ENCODE measurements at regions not wholly inside any gene's neighbourhood (a gene's known extent, or its start where the extent isn't known, plus 50 kb on each side); places are given as distances from the start of the nearest gene placed in this dataset.

- no peaks in the 10 kb centered on the region for H3K9me3 ChIP-seq
- no peaks in the 10 kb centered on the region for H3K36me3 ChIP-seq
- no peak for DNase-seq
- H3K4me3 ChIP-seq, result no peak overlapping the region
- 46 to 56% methylated on average over 4 of the region's 4 CpGs for WGBS, 2 donors
- no peak for TF ChIP-seq CTCF (IDR thresholded peaks at IDR 0.05)
- no peak for TF ChIP-seq POLR2A (IDR thresholded peaks at IDR 0.05)
- H3K27ac ChIP-seq, result no peak overlapping the region
- peaks cover 0 to 6% (median 0%) of the 10 kb centered on the region in 4 donors for H3K27me3 ChIP-seq
- no peaks in the 10 kb centered on the region for H3K4me1 ChIP-seq
- intact Hi-C loops (cut with DNase I), result no loop called here
Observed at GRCh38 chr13:91196958-91197357, 150.5 kb upstream of the MIR17HG start.

GRCh38 chr13:91199866-91200265, 147.6 kb upstream of the MIR17HG start:
- WGBS, 2 donors, result 76 to 83% methylated on average over 1 of the region's 1 CpG

GRCh38 chr13:91200486-91200885, 147.0 kb upstream of the MIR17HG start:
- intact Hi-C loops (cut with DNase I), result no loop called here
- WGBS, 2 donors, result 89 to 92% methylated on average over 3 of the region's 3 CpGs

More at GRCh38 chr13:91199866-91200265, 147.6 kb upstream of the MIR17HG start:
- Histone ChIP-seq H3K9me3 (no peaks in the 10 kb centered on the region), H3K27me3 (peaks cover 0 to 6% (median 0%) of the 10 kb centered on the region in 4 donors), H3K27ac (no peak overlapping the region), H3K36me3 (no peaks in the 10 kb centered on the region), H3K4me1 (no peaks in the 10 kb centered on the region), H3K4me3 (no peak overlapping the region)
- DNase-seq, result no peak
- TF ChIP-seq CTCF (IDR thresholded peaks at IDR 0.05) (no peak), POLR2A (IDR thresholded peaks at IDR 0.05) (no peak)
- intact Hi-C loops (cut with DNase I), result no loop called here

DNA sequence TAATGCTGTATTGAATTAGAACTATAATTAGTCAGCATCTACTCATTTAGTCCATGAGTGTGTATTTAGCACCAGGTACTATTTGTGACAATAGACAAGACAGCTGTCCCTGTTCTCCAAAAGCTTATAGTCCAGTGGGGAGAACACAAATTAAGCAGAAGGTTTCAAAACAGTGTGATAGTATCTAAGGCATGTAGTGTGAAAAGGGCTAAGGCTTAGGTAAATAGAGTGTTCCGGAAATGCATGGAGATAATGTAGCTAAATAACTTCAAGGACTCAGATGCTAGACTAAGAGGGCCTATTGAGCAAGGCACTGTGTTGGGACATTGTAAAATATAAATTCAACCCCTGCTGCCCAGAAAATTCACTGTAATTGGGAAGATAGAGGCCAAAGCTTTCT, 144.1 kb upstream of the MIR17HG start:
- H3K36me3 ChIP-seq, result no peaks in the 10 kb centered on the region
- H3K9me3 ChIP-seq, result no peaks in the 10 kb centered on the region
- H3K4me3 ChIP-seq, result no peak overlapping the region
- DNase-seq, result no peak
- intact Hi-C loops (cut with DNase I), result no loop called here
- TF ChIP-seq CTCF (IDR thresholded peaks at IDR 0.05), result no peak
- no peak for TF ChIP-seq POLR2A (IDR thresholded peaks at IDR 0.05)
- WGBS, 2 donors, result 65 to 78% methylated on average over 1 of the region's 1 CpG
- no peak overlapping the region for H3K27ac ChIP-seq
- H3K4me1 ChIP-seq, result no peaks in the 10 kb centered on the region
- H3K27me3 ChIP-seq, result no peaks in the 10 kb centered on the region

More at GRCh38 chr13:91200486-91200885, 147.0 kb upstream of the MIR17HG start:
- Histone ChIP-seq H3K9me3 (no peaks in the 10 kb centered on the region), H3K36me3 (no peaks in the 10 kb centered on the region), H3K4me1 (no peaks in the 10 kb centered on the region), H3K4me3 (no peak overlapping the region), H3K27ac (no peak overlapping the region), H3K27me3 (peaks cover 0 to 6% (median 0%) of the 10 kb centered on the region in 4 donors)
- DNase-seq, result no peak
- TF ChIP-seq POLR2A (IDR thresholded peaks at IDR 0.05) (no peak), CTCF (IDR thresholded peaks at IDR 0.05) (no peak)

GRCh38 chr13:91207261-91207660, 140.2 kb upstream of the MIR17HG start:
- Histone ChIP-seq H3K36me3 (no peaks in the 10 kb centered on the region), H3K27ac (no peak overlapping the region), H3K9me3 (no peaks in the 10 kb centered on the region), H3K4me1 (no peaks in the 10 kb centered on the region), H3K27me3 (no peaks in the 10 kb centered on the region), H3K4me3 (no peak overlapping the region)
- intact Hi-C loops (cut with DNase I), result no loop called here
- DNase-seq, result no peak
- TF ChIP-seq POLR2A (IDR thresholded peaks at IDR 0.05) (no peak), CTCF (IDR thresholded peaks at IDR 0.05) (no peak)
- WGBS, 2 donors, result 62 to 72% methylated on average over 4 of the region's 4 CpGs

Measured in esophagus squamous epithelium (tissue), 5 donors.